Upper lobe of right lung (tissue), 1 donor: ENCODE measurements at regions not wholly inside any gene's neighbourhood (a gene's known extent, or its start where the extent isn't known, plus 50 kb on each side); places are given as distances from the start of the nearest gene placed in this dataset.

Experiments used
- ATAC-seq: fragments of 200-7000 bp; cut with Tn5 transposase; one replicate; pipeline ENCODE4 v1.9.1; 2020; ENCODE audit warnings: mild to moderate bottlenecking, moderate library complexity
- DNase-seq: peaks from one replicate; pipeline ENCODE4 v3.0.0-alpha.2; 2020
- H3K27ac ChIP-seq: fragments of 200-600 bp; one replicate; pipeline ENCODE4 v1.8.0; 2022
- H3K27me3 ChIP-seq: fragments of 200-600 bp; one replicate; pipeline ENCODE4 v1.8.0; 2022; ENCODE audit warnings: mild to moderate bottlenecking
- H3K36me3 ChIP-seq: fragments of 200-600 bp; one replicate; pipeline ENCODE4 v1.8.0; 2022
- H3K4me1 ChIP-seq: fragments of 200-600 bp; one replicate; pipeline ENCODE4 v1.8.0; 2022
- H3K4me3 ChIP-seq: fragments of 200-600 bp; one replicate; pipeline ENCODE4 v1.8.0; 2022; ENCODE audit warnings: mild to moderate bottlenecking
- H3K9me3 ChIP-seq: fragments of 200-600 bp; one replicate; pipeline ENCODE4 v1.8.0; 2022
- intact Hi-C: fragments of 100-400 bp; cut with DNase I; formaldehyde crosslinking; loops from one replicate; pipeline ENCODE4 v1.11.0; 2022
- TF ChIP-seq, protein P1 (sequence below): fragments of 200-600 bp; IDR thresholded peaks from one replicate; pipeline ENCODE4 v1.8.0; 2022; ENCODE audit warnings: antibody characterized with exemption
- donor health status: DM: no; HTN: yes; CAD: no; lungs with severe emphysema.

GRCh38 chrX:42396136-42396535 is 381.8 kb downstream of the PPP1R2C start:
- Histone ChIP-seq H3K9me3 (no peaks in the 10 kb centered on the region), H3K4me3 (no peak overlapping the region), H3K4me1 (no peaks in the 10 kb centered on the region), H3K27ac (no peak overlapping the region), H3K27me3 (no peaks in the 10 kb centered on the region), H3K36me3 (no peaks in the 10 kb centered on the region)
- TF ChIP-seq, protein P1, sequence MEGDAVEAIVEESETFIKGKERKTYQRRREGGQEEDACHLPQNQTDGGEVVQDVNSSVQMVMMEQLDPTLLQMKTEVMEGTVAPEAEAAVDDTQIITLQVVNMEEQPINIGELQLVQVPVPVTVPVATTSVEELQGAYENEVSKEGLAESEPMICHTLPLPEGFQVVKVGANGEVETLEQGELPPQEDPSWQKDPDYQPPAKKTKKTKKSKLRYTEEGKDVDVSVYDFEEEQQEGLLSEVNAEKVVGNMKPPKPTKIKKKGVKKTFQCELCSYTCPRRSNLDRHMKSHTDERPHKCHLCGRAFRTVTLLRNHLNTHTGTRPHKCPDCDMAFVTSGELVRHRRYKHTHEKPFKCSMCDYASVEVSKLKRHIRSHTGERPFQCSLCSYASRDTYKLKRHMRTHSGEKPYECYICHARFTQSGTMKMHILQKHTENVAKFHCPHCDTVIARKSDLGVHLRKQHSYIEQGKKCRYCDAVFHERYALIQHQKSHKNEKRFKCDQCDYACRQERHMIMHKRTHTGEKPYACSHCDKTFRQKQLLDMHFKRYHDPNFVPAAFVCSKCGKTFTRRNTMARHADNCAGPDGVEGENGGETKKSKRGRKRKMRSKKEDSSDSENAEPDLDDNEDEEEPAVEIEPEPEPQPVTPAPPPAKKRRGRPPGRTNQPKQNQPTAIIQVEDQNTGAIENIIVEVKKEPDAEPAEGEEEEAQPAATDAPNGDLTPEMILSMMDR: no peak
- ATAC-seq (no peak), DNase-seq (no peak)
- intact Hi-C loops: no loop called here

DNA sequence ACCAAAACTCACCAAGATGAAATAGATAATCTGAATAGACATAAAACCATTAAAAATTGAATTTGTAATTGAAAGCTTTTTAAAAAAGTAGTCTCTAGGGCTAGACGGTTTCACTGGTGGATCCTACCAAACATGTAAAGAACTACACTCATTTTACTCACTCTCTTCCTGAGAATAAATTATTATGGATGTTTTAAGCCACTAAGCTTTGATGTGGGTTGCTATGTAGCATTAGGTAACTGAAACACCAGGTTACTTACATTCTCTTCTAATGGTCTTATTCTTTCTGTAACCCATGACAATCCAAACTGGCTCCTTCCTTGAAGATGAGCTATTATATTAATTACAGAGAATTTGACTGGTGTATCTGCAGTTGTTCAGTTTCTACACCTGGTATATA is 385.1 kb downstream of the PPP1R2C start:
- H3K9me3 ChIP-seq: no peaks in the 10 kb centered on the region
- no peak overlapping the region for H3K27ac ChIP-seq
- DNase-seq: no peak
- H3K36me3 ChIP-seq: no peaks in the 10 kb centered on the region
- no peak overlapping the region for H3K4me3 ChIP-seq
- ATAC-seq: no peak
- intact Hi-C loops: no loop called here
- H3K27me3 ChIP-seq: no peaks in the 10 kb centered on the region
- TF ChIP-seq, protein P1: no peak
- no peaks in the 10 kb centered on the region for H3K4me1 ChIP-seq

- no peaks in the 10 kb centered on the region for H3K4me1 ChIP-seq
- no peaks in the 10 kb centered on the region for H3K27me3 ChIP-seq
- no peak for DNase-seq
- intact Hi-C loops: no loop called here
- no peaks in the 10 kb centered on the region for H3K36me3 ChIP-seq
- TF ChIP-seq, protein P1: no peak
- ATAC-seq: no peak
- no peaks in the 10 kb centered on the region for H3K9me3 ChIP-seq
- no peak overlapping the region for H3K4me3 ChIP-seq
- no peak overlapping the region for H3K27ac ChIP-seq
Measured at GRCh38 chrX:42386681-42387080, 391.3 kb downstream of the PPP1R2C start.

GRCh38 chrX:42385730-42386129 is 392.2 kb downstream of the PPP1R2C start:
- no peaks in the 10 kb centered on the region for H3K9me3 ChIP-seq
- H3K36me3 ChIP-seq: no peaks in the 10 kb centered on the region
- ATAC-seq (no peak), DNase-seq (no peak)
- intact Hi-C loops: no loop called here
- TF ChIP-seq, protein P1: no peak
- no peak overlapping the region for H3K27ac ChIP-seq
- no peaks in the 10 kb centered on the region for H3K27me3 ChIP-seq
- H3K4me3 ChIP-seq: no peak overlapping the region
- H3K4me1 ChIP-seq: no peaks in the 10 kb centered on the region

DNA sequence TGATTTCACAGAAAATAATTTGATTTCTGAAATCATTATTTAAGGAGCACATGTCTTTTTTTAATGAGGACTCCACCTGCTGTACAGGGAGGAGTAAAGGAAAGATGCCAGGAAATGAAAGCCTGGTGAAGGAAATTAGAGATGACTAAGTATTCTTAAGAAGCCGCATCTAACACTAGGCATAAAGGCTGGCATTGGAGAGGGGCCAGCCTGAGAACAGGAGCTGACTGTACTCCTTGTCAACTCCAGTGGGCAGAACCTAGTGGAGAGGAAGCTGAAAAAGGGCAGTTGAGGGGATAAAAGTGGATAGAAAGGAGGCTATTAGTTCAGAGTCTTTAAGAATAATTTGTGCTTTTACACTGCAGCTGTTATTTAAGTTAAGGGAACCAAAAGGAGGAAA is 393.0 kb downstream of the PPP1R2C start:
- intact Hi-C loops: no loop called here
- Histone ChIP-seq H3K4me1 (no peaks in the 10 kb centered on the region), H3K27ac (no peak overlapping the region), H3K27me3 (no peaks in the 10 kb centered on the region), H3K9me3 (no peaks in the 10 kb centered on the region), H3K4me3 (no peak overlapping the region), H3K36me3 (no peaks in the 10 kb centered on the region)
- ATAC-seq (no peak), DNase-seq (no peak)
- TF ChIP-seq, protein P1: no peak

- no peaks in the 10 kb centered on the region for H3K9me3 ChIP-seq
Measured at GRCh38 chrX:42378857-42379256, 399.1 kb downstream of the PPP1R2C start.

More at GRCh38 chrX:42378857-42379256, 399.1 kb downstream of the PPP1R2C start:
- ATAC-seq (no peak), DNase-seq (no peak)
- no peaks in the 10 kb centered on the region for H3K27me3 ChIP-seq
- no peak overlapping the region for H3K27ac ChIP-seq
- H3K36me3 ChIP-seq: no peaks in the 10 kb centered on the region
- no peak overlapping the region for H3K4me3 ChIP-seq
- intact Hi-C loops: no loop called here
- no peaks in the 10 kb centered on the region for H3K4me1 ChIP-seq
- TF ChIP-seq, protein P1: no peak
